Liver (tissue), 8 donors: ENCODE measurements at regions not wholly inside any gene's neighbourhood (a gene's known extent, or its start where the extent isn't known, plus 50 kb on each side); places are given as distances from the start of the nearest gene placed in this dataset.
"Not testable (repeated sequence)": the region's sequence is repeated elsewhere in the genome, so short reads cannot be mapped to it uniquely, and the experiment has no call there.

ENCODE experiments used
- DNase-seq: peaks from one replicate; pipeline ENCODE4 v3.0.0-alpha.2; 2017; ENCODE audit warnings: low spot score
- H3K27ac ChIP-seq, 2 donors: one replicate each; pipeline ENCODE4 v1.7.0; 2013; ENCODE audit warnings: inconsistent platforms in 2 of 2, low read length in 2 of 2, control low read depth in 1 of 2, low read depth in 1 of 2, mild to moderate bottlenecking in 1 of 2
- H3K27me3 ChIP-seq, 4 donors: one replicate each; pipeline versions ENCODE4 v1.6.1 to v1.7.0; 2013; ENCODE audit warnings: low read length in 3 of 4, inconsistent platforms in 1 of 4, mild to moderate bottlenecking in 1 of 4, moderate library complexity in 1 of 4; ENCODE audit not compliant: control insufficient read depth in 4 of 4, insufficient read depth in 4 of 4
- H3K36me3 ChIP-seq, 4 donors: one replicate each; pipeline versions ENCODE4 v1.6.1 to v1.7.0; 2013; ENCODE audit warnings: low read length in 3 of 4, mild to moderate bottlenecking in 3 of 4, low read depth in 1 of 4, moderate library complexity in 1 of 4; ENCODE audit not compliant: control insufficient read depth in 4 of 4, insufficient read depth in 3 of 4
- H3K4me1 ChIP-seq, 4 donors: one replicate each; pipeline versions ENCODE4 v1.6.1 to v1.7.0; 2013; ENCODE audit warnings: low read length in 3 of 4, mild to moderate bottlenecking in 3 of 4, moderate library complexity in 1 of 4; ENCODE audit not compliant: control insufficient read depth in 4 of 4, insufficient read depth in 4 of 4
- H3K4me3 ChIP-seq, 3 donors: one replicate each; pipeline versions ENCODE4 v1.6.1 to v1.7.0; 2013; ENCODE audit warnings: low read length in 3 of 3, control low read depth in 1 of 3, low read depth in 1 of 3, mild to moderate bottlenecking in 1 of 3
- H3K9ac ChIP-seq, 2 donors: one replicate each; pipeline ENCODE4 v1.7.0; 2013; ENCODE audit warnings: low read length in 2 of 2, mild to moderate bottlenecking in 2 of 2, moderate library complexity in 2 of 2, control low read depth in 1 of 2, low read depth in 1 of 2
- H3K9me3 ChIP-seq, 4 donors: one replicate each; pipeline versions ENCODE4 v1.6.1 to v1.7.0; 2013; ENCODE audit warnings: low read length in 3 of 4; ENCODE audit not compliant: control insufficient read depth in 4 of 4
- ATF3 ChIP-seq: IDR thresholded peaks from 2 replicates; pipeline ENCODE4 v1.6.1; 2016; ENCODE audit warnings: antibody characterized with exemption
- CTCF ChIP-seq: fragments of 150-350 bp; IDR thresholded peaks from 2 replicates; pipeline ENCODE4 v1.5.1; 2017; ENCODE audit warnings: improper control_type of control experiment, low read depth, low read length; ENCODE audit not compliant: missing input control
- EGR1 ChIP-seq, 2 donors: IDR thresholded peaks; 2 replicates each; pipeline ENCODE4 v1.6.1; 2016 to 2018; ENCODE audit warnings: antibody characterized with exemption in 2 of 2, low read depth in 2 of 2
- FOXA1 ChIP-seq: IDR thresholded peaks from 2 replicates; pipeline ENCODE4 v1.6.1; 2016; ENCODE audit warnings: antibody characterized with exemption
- FOXA2 ChIP-seq: IDR thresholded peaks from 2 replicates; pipeline ENCODE4 v1.6.1; 2016; ENCODE audit warnings: antibody characterized with exemption
- GABPA ChIP-seq, 2 donors: IDR thresholded peaks in 1 of 2; conservative IDR thresholded peaks in 1 of 2; 2 replicates each; pipeline ENCODE4 v1.6.1; 2016; ENCODE audit warnings: antibody characterized with exemption in 2 of 2, mild to moderate bottlenecking in 1 of 2, moderate library complexity in 1 of 2
- HNF4A ChIP-seq, 2 donors: conservative IDR thresholded peaks; 2 replicates each; pipeline ENCODE4 v1.6.1; 2016; ENCODE audit warnings: antibody characterized with exemption in 2 of 2, mild to moderate bottlenecking in 2 of 2
- HNF4G ChIP-seq: IDR thresholded peaks from 2 replicates; pipeline ENCODE4 v1.6.1; 2016; ENCODE audit warnings: antibody characterized with exemption
- JUND ChIP-seq, 2 donors: IDR thresholded peaks; 2 replicates each; pipeline ENCODE4 v1.6.1; 2016; ENCODE audit warnings: antibody characterized with exemption in 2 of 2
- MAX ChIP-seq: IDR thresholded peaks from 2 replicates; pipeline ENCODE4 v1.6.1; 2016; ENCODE audit warnings: antibody characterized with exemption
- NR2F2 ChIP-seq: IDR thresholded peaks from 2 replicates; pipeline ENCODE4 v1.6.1; 2016; ENCODE audit warnings: antibody characterized with exemption
- REST ChIP-seq: IDR thresholded peaks from 2 replicates; pipeline ENCODE4 v1.6.1; 2016; ENCODE audit warnings: antibody characterized with exemption, mild to moderate bottlenecking
- RXRA ChIP-seq, 2 donors: IDR thresholded peaks; 2 replicates each; pipeline ENCODE4 v1.6.1; 2017 to 2018; ENCODE audit warnings: antibody characterized with exemption in 2 of 2, mild to moderate bottlenecking in 1 of 2
- SP1 ChIP-seq: IDR thresholded peaks from 2 replicates; pipeline ENCODE4 v1.6.1; 2018; ENCODE audit warnings: antibody characterized with exemption, mild to moderate bottlenecking
- TAF1 ChIP-seq: conservative IDR thresholded peaks from 2 replicates; pipeline ENCODE4 v1.6.1; 2016; ENCODE audit warnings: antibody characterized with exemption, mild to moderate bottlenecking
- YY1 ChIP-seq: IDR thresholded peaks from 2 replicates; pipeline ENCODE4 v1.6.1; 2016; ENCODE audit warnings: antibody characterized with exemption, mild to moderate bottlenecking
- ZBTB33 ChIP-seq: IDR thresholded peaks from 2 replicates; pipeline ENCODE4 v1.6.1; 2016; ENCODE audit warnings: antibody characterized with exemption
- WGBS: extraction: QIAGEN DNeasy Blood & Tissue Kit; methylation state at CpG from one replicate; pipeline ENCODE4 v1.1.7; 2013; 5-methylcytosine and 5-hydroxymethylcytosine counted together
- donor health status: healthy.
- donor health status: healthy.
- donor health status: healthy.
- donor health status: healthy.
- donor health status: healthy.

GRCh38 chr4:179048839-179049453 is 1606.7 kb upstream of the AGA start (continued):
- no peak for TF ChIP-seq REST
- no peak for TF ChIP-seq JUND (IDR thresholded peaks at IDR 0.05)

- H3K9ac ChIP-seq = no peak overlapping the region
- 10% methylated on average over 1 of the region's 1 CpG for WGBS
- H3K4me3 ChIP-seq = no peak overlapping the region
- H3K27ac ChIP-seq = no peak overlapping the region
- H3K36me3 ChIP-seq = no peaks in the 10 kb centered on the region
- no peaks in the 10 kb centered on the region for H3K9me3 ChIP-seq
- no peaks in the 10 kb centered on the region for H3K27me3 ChIP-seq
- no peaks in the 10 kb centered on the region for H3K4me1 ChIP-seq
- TF ChIP-seq ATF3 (no peak), TAF1 (no peak), ZBTB33 (no peak), RXRA (IDR thresholded peaks at IDR 0.05) (no peak)
- DNase-seq = no peak
Observed at GRCh38 chr4:179051206-179051605, 1609.0 kb upstream of the AGA start.

- no peak overlapping the region for H3K4me3 ChIP-seq
- TF ChIP-seq SP1 (no peak), FOXA1 (no peak), FOXA2 (no peak), RXRA (IDR thresholded peaks at IDR 0.05) (no peak), YY1 (no peak), EGR1 (IDR thresholded peaks at IDR 0.05; ENCODE audit: low read depth in 2 of 2) (no peak), NR2F2 (no peak), HNF4A (conservative IDR thresholded peaks at IDR 0.05) (no peak), ATF3 (no peak), HNF4G (no peak), CTCF (no peak), MAX (no peak), GABPA (IDR thresholded peaks at IDR 0.05 in 1 of 2, conservative IDR thresholded peaks at IDR 0.05 in 1 of 2) (no peak), ZBTB33 (no peak), JUND (IDR thresholded peaks at IDR 0.05) (no peak)
- no peak overlapping the region for H3K27ac ChIP-seq
- WGBS = 75% methylated on average over 3 of the region's 3 CpGs
- no peaks in the 10 kb centered on the region for H3K9me3 ChIP-seq
- no peaks in the 10 kb centered on the region for H3K4me1 ChIP-seq
- H3K9ac ChIP-seq = no peak overlapping the region
- no peaks in the 10 kb centered on the region for H3K36me3 ChIP-seq
- DNase-seq = no peak
- no peaks in the 10 kb centered on the region for H3K27me3 ChIP-seq
Observed at GRCh38 chr4:179059396-179059795, 1617.2 kb upstream of the AGA start.

- H3K4me1 ChIP-seq, DNase-seq, H3K9ac ChIP-seq, H3K9me3 ChIP-seq, H3K27me3 ChIP-seq, H3K4me3 ChIP-seq, H3K36me3 ChIP-seq, H3K27ac ChIP-seq: not testable (repeated sequence)
- WGBS = 82% methylated on average over 12 of the region's 12 CpGs
Observed at GRCh38 chr4:179066254-179066653, 1624.0 kb upstream of the AGA start.
